Fibroblast of skin of scalp (primary cell): ENCODE measurements at regions not wholly inside any gene's neighbourhood (a gene's known extent, or its start where the extent isn't known, plus 50 kb on each side); places are given as distances from the start of the nearest gene placed in this dataset.

Experiments used
- DNase-seq: peaks from one replicate; pipeline ENCODE4 v3.0.0-alpha.2; 2013

GRCh38 chr4:14926368-14926767 lies 75.9 kb upstream of the CPEB2 start:
- DNase-seq = no peak

GRCh38 chr4:14928035-14928434 lies 74.2 kb upstream of the CPEB2 start:
- no peak for DNase-seq

DNA sequence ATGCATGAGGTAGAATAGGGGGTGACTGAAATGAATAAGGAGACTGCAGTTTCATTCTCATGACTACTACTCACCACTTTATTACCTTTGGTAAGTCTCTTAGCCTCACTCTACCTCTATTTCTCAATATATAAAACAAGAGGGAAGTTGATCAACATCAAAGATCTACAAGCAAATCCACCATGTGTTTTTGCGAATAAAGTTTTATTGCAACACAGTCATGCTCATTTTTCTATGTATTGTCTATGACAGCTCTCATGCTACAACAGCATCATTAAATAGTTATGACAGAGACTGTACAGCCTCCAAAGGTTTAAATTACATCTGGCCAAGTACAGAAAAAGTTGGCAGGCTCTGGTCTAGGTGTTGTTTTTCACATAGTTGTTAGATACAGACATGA lies 72.6 kb upstream of the CPEB2 start:
- DNase-seq = no peak

DNA sequence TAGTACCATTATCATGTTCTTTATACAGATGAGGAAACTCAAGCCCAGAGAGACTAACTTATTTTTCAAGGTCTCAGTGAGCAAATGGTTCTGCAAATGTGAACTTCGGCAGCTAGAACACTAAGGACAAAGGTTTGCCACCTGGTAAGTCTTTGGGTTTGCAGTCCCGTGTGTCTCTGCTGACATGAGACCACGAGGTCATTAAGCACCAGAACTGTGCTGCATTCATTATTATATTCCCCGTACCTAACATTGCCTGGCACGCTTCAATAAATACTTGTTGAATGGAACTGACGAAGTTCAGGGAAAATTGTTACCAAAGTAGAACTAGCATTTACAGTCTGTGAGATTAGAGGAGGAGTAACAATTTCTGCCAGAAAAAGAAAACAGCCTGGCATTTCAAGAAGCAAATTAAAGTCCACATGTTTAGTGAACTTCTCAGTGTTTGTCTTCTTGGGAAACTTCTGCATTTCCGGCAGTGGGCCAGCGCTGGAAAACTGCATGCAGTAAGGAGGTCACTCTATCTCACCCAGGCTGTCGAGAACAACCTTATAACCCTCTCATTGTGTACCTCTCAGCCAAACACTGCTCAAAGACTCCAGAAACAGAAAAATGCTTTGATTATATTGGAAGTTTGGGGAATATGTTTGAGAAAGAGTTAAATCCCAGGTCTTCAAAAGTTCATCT lies 67.4 kb upstream of the CPEB2 start:
- no peak for DNase-seq

DNA sequence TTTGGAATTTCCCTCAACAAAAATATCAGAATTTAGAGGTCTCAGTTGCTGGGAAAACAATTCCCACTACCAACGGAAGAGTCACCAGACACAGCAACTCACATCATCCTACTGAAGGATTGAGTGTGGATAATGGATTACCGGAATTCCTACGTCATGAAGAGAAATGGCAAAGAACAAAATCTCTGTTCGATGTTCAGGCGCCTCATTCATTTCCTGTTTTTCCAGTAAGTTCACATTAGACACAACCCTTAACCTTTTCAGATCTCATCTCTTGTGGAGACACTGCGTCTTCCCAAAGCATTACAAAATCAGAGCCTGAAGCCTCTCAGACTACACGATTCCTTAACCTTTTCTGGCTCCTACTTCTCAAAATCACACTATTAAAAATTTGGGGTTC lies 58.5 kb upstream of the CPEB2 start:
- no peak for DNase-seq

GRCh38 chr4:14952352-14952751 lies 49.9 kb upstream of the CPEB2 start:
- no peak for DNase-seq
